ENCODE measurements at regions not wholly inside any gene's neighbourhood (a gene's known extent, or its start where the extent isn't known, plus 50 kb on each side); places are given as distances from the start of the nearest gene placed in this dataset.

DNA sequence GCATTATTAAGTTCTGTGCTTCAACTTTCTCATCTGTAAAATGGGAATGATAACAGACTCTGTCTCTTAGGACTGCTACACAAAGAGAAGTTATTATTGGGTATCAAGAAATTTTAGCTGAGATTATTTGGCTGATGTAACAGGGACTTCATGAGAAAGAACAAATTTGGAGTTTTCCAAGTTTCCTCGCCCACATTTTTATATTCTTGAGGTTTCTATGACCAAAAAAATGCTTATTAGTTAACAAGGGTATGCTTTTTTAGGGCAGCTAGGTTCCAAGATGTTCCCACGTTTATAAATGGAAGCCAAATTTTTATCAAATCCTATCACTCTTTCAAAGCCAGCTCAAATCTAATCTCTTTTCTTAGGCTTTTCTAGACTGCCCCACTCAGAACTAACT is 50.6 kb upstream of the C3orf80 start:
- Mint-ChIP-seq H3K27me3 (peaks cover under 1% of the 10 kb centered on the region), H3K27ac (no peak overlapping the region), H3K4me1 (ENCODE audit: unreplicated experiment) (no peaks in the 10 kb centered on the region), H3K36me3 (no peaks in the 10 kb centered on the region), H3K4me3 (no peak overlapping the region), H3K9me3 (no peaks in the 10 kb centered on the region)
- TF ChIP-seq, protein P1, sequence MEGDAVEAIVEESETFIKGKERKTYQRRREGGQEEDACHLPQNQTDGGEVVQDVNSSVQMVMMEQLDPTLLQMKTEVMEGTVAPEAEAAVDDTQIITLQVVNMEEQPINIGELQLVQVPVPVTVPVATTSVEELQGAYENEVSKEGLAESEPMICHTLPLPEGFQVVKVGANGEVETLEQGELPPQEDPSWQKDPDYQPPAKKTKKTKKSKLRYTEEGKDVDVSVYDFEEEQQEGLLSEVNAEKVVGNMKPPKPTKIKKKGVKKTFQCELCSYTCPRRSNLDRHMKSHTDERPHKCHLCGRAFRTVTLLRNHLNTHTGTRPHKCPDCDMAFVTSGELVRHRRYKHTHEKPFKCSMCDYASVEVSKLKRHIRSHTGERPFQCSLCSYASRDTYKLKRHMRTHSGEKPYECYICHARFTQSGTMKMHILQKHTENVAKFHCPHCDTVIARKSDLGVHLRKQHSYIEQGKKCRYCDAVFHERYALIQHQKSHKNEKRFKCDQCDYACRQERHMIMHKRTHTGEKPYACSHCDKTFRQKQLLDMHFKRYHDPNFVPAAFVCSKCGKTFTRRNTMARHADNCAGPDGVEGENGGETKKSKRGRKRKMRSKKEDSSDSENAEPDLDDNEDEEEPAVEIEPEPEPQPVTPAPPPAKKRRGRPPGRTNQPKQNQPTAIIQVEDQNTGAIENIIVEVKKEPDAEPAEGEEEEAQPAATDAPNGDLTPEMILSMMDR (conservative IDR thresholded peaks at IDR 0.05): no peak
- DNase-seq (ENCODE audit: extremely low spot score, unreplicated experiment): no peak
